Body of pancreas (tissue), 4 donors: ENCODE measurements at regions not wholly inside any gene's neighbourhood (a gene's known extent, or its start where the extent isn't known, plus 50 kb on each side); places are given as distances from the start of the nearest gene placed in this dataset.
"Not testable (repeated sequence)": the region's sequence is repeated elsewhere in the genome, so short reads cannot be mapped to it uniquely, and the experiment has no call there.

Experiments
- CTCF ChIP-seq, 7 experiments: fragments of 450-650 bp in 4 of 7; fragments of 200-600 bp in 3 of 7; sonication (generic) in 3 of 7; IDR thresholded peaks; one replicate each; pipeline ENCODE4 v1.5.1; 2016 to 2019; ENCODE audit warnings: antibody characterized with exemption in 7 of 7
- POLR2A ChIP-seq, 3 donors: fragments of 450-650 bp; IDR thresholded peaks; one replicate each; pipeline ENCODE4 v1.6.1; 2016; ENCODE audit warnings: antibody characterized with exemption in 3 of 3, mild to moderate bottlenecking in 2 of 3

DNA sequence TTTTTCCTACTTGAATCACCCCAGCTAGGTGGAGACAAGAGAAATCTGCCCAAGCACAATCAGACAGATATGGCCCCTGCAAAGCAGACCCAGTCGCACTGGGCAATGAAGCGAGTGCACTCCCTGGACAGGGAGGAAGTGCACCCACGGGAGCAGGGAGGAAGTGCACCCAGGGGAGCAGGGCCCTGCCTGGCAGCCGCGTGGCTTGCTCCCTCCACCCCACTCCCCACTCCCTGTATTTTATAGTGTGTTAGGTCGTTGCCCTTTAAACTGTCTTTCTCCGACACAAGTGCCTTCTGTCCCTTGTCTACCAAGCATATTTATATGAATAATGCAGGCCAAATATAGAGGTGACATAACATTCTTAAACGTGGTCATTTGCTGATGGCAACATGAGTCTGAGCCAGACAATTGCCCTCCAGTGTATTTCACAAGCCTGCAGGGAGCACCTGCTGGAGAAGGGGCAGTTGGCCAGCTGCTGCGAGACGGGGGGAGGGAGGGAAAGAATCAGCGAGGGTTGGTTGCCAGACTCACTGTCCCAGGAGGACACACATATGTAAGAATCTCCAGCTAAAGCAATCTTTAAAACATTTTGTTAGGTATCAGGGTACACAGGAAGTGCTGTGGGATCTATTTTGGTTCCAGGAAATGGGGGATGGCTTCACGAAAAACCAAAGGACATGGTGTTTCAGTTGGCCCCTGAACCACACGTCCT, 76.3 kb downstream of the ATP6V0E2 start:
- not testable (repeated sequence) for TF ChIP-seq CTCF, POLR2A (IDR thresholded peaks at IDR 0.05)
